Astrocyte (in vitro differentiated cells and primary cell): ENCODE measurements at regions not wholly inside any gene's neighbourhood (a gene's known extent, or its start where the extent isn't known, plus 50 kb on each side); places are given as distances from the start of the nearest gene placed in this dataset.

Experiments
- EZH2 ChIP-seq: IDR thresholded peaks from 2 replicates; pipeline ENCODE4 v1.6.1; 2012; ENCODE audit warnings: mild to moderate bottlenecking, low read length, inconsistent platforms; ENCODE audit not compliant: insufficient read depth
- TF ChIP-seq, protein P1 (sequence below): IDR thresholded peaks from 2 replicates; pipeline ENCODE4 v1.5.1; 2011; ENCODE audit warnings: low read depth, mild to moderate bottlenecking, inconsistent platforms, low read length, moderate library complexity; ENCODE audit not compliant: insufficient read depth

GRCh38 chr1:218499911-218500310 lies 154.8 kb downstream of the TGFB2 start:
- TF ChIP-seq, protein P1, sequence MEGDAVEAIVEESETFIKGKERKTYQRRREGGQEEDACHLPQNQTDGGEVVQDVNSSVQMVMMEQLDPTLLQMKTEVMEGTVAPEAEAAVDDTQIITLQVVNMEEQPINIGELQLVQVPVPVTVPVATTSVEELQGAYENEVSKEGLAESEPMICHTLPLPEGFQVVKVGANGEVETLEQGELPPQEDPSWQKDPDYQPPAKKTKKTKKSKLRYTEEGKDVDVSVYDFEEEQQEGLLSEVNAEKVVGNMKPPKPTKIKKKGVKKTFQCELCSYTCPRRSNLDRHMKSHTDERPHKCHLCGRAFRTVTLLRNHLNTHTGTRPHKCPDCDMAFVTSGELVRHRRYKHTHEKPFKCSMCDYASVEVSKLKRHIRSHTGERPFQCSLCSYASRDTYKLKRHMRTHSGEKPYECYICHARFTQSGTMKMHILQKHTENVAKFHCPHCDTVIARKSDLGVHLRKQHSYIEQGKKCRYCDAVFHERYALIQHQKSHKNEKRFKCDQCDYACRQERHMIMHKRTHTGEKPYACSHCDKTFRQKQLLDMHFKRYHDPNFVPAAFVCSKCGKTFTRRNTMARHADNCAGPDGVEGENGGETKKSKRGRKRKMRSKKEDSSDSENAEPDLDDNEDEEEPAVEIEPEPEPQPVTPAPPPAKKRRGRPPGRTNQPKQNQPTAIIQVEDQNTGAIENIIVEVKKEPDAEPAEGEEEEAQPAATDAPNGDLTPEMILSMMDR = no peak
- TF ChIP-seq EZH2 = no peak
